HG03196 (cell line): ENCODE measurements at regions not wholly inside any gene's neighbourhood (a gene's known extent, or its start where the extent isn't known, plus 50 kb on each side); places are given as distances from the start of the nearest gene placed in this dataset.

Source experiments
- ATAC-seq: cut with Tn5 transposase; IDR thresholded peaks from one replicate; pipeline ENCODE4 v1.9.1; 2021; ENCODE audit not compliant: unreplicated experiment

DNA sequence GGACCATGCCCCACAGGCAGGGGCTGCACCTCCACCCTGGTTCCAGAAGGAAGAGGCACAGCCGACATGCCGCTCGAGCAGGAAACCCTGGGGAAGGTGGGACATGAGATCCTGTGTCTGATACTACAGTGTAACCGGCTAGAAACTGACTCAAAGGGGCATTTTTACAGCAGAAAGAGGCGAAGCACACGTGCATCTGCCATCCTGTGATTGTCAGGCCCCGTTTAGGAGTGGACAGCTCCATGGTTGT lies 62.7 kb downstream of the SIK1 start:
- no peak for ATAC-seq

DNA sequence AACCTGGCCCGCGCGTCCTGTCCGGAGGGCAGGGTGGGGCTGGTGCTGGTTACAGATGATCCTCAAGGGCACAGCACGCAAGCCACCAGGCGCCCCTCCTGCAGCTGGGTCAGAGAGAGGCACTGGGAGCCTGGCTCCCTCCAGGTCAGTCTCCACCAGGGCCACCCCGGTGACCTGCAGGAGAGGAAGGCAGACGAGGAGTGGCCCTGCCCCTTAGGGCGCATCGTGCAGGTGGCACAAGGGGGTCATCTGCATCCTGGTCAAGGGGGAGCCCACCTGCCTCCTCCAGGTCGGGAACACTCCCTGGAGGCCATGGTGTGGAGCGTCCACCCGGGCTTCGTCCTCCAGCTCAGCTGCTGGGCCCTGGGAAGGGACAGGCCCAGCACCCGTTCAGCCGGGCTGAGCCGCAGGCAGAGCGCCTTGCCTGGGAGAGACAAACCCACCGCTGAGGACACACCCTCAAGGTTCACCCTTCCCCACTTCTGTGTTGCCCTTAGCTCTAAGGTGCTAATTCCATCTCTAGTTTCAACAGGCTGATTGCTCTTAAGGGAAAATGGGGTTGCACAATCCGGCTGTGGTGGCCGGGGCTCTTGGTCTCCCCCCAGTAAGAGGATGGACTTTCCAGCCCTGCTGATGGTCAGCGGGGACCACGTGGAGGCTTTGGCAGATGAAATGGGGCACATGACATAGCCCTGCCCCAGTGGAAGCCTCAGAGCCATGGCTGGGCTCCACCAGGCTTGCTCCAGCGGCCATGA lies 63.2 kb downstream of the SIK1 start:
- no peak for ATAC-seq

DNA sequence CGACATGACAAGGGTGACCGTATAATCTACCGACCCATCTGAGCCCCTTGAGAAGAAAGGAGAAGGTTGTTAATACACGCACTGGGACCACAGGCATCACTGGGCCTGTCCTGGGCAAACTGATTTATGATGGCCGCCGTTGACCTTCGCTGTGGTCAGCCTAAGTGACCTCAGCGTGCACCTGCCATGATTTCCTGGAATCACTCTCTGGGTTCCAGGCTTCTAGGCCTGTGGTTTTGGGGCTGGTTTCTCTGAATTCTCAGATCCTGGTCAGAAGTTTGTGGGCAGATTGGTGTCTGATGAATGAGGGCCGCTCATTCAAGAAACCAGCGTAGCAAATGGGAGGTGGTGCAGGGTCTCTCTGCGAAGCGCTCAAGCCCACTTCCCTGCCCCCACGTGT lies 64.0 kb downstream of the SIK1 start:
- ATAC-seq = no peak

DNA sequence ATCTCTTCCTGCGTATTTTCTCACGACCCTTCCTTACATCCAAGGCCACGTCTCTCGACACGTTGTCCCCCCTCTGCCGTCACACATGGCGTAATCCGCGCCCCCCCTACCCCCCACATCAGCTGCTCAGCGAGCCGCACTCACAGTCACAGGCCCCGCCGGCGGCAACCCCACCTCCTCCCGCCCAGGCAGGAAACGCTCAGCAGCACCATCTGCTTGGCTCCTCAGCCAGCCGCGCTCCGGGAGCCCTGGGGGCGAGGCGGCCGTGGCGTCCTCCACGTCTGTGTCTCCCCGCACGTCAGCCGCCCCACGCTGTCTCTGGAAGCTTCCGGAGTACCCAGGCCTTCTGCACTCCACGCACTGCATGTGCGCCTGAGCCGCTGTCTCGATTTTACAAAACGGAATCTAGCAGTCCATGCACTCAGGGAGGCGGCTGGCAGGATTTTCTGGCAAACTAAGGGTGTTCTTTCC lies 64.6 kb downstream of the SIK1 start:
- peak; percentile 45 for ATAC-seq

DNA sequence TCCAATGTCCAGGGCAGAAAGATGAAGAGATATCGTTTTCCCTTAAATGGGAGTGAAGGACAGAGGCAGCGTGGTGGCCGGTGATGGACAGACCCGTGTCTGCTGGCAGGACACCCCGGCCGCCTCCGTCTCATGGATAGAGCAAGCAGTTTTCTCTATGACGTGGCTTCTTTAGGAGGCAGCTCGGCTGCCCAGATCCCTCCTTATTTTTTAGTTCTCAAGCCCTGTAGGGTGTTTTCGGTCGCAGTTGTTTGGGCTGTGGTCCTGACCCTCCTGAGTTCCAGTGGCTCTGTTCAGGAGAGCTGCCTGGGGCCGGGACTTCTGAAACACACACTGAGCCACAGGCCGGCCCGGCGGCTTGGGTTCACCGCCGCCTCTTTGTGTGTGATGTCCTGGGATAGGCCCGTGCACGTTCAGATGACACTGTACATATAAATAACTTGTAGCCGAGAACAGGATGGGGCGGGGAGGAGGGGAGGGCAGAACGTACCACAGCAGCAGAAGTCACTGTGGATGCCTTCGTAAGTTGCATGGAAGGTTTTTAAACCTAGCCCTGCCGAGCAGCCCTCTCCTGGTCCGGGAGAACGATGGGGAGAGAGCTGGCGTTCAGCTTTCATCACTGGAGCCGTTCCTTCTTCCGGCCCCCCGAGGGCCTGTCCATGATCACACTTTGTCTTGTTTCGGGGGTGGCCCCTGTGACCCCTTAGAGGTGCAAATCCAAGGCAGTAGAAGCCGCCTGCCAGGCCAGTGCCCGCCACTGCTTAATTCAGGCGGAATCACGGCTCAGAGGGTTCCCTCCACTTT lies 65.2 kb downstream of the SIK1 start:
- ATAC-seq = peak; percentile 36

DNA sequence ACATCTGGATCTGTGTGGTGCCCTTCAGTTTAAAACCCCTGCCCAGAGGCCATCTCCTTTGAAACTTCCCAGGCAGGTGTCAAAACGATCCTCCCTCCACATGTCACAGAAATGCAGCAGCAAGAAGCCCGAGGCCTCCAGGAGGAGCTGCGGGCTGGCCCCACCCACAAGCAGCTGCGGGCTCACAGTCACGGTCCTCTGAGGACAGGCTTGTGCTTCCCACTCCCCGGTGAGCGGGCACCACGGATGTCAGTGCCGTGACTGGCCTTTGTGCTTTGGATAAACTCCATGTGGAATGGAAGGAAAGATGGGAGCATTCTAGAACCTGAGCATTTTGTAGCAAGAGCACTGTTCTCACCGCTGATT lies 65.8 kb downstream of the SIK1 start:
- no peak for ATAC-seq

DNA sequence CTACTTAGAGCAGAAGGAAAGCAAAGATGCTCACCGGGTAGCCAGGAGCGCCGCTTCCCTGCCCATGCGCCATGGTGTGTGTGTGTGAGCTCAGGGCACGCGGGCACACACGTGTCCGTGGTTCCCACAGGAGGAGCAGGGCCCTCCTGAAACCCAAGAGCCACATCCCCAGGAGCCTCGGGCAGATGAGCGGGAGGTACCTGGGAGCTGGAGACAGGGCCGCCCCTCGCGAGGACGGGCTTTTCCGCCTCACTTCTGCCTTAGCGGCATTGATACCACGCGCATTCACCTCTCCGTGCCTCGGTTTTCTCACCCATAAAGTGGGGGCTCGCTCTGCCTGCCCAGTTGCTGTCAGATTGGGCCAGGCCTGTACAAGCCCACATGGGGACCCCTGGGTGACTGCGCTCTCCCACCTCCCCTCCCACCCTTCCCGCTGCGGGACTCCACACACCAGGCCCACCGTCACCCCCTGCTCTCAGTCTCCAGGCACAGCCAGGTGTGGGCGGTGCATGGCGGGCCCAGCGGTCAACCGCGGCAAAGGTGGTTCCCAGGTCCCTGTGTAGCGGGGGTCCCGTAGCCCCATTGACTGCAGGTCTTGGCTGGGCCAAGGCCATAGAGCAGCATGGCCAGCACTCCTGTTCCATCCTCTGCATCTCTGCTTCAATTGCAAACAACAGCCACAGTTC lies 66.3 kb downstream of the SIK1 start:
- ATAC-seq = no peak

DNA sequence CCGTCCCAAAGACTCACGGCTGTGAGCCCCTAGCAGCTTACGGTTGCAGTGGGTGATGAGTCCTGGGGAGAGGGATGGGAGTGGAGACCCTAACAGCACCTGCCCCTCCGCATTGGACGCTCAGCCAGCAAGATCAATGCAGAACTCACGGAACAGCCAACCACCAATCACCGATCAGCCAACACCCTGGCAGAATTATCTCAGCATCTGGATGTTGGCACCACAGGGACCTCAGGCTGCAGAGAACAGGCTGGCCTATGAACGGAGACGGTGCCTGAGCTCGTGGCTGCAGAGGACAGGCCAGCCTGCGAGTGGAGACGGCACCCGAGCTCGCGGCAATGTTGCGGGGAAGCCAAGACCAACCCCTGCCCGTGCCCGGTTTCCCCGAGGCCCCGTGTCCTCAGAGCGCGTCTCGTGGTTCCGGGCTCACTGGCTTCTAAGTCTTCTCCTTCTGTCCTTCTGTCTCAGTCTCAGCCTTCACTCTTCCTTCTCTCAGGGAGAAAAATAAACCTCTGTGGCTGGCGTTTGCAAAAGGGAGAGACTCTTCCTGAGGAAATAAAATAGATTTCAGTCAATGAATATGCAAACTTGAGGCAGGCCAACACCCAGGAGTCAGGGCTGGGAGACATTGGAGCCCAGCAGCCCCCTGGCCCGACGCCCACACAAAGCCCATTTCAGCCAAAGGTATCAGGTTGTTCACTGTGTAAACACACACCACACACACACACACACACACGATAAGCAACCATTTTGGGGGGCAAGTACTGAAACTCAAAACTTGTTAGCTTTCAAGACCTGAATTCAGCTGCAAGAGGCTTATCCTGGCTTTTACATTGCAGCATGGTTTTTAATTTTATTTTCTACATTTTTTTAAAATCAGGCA lies 67.8 kb downstream of the SIK1 start:
- no peak for ATAC-seq

DNA sequence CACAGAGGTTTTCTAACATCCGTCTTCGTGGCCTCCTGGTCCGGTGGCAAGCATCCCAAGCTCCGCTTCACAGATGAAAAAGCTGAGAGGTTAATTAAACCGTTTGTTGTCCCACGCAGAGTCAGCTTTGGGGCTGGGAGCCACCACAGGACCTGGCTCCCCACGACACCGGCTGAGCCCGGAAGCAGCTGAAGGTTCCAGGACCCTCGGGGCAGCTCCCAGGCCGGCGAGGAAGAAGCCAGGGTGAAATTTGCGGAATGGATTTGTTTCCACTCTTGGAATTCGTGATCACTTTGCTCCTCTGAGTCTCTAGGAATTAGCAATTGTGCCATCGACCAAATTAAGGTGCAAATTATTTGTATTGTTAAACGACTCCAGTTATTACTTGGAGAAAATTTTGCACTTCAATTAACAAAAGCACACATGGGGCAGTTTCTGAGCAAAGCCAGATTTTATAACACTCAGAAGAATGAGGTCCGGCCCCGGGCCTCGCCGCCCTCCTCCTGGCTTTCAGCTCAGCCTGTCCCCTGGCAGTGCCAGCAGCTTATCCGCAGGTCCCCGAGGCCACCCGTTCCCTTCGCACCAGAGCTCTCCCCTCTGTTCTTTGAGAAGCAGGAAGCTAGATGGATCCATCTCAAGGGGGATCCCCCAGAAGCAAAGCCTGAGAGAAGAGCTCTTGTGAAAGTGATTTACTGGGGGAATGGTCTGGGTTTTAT lies 69.1 kb downstream of the SIK1 start:
- ATAC-seq = no peak

DNA sequence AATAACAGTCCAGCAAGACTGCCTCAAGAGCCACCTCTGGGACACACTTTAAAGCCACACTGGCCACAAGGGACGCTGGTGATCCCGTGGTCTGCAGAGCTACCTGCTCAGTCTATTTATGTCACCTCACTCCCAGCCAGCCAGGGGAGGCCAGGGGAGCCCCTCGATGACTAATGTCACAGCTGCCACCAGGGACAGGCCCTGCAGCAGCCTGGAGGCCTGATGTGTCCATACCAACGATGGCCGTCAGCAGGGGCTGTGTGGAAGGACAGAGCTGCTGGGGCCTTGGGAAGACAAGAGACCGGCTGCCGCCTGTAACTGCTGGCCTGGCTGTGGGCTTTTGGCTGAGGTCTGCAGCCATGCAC lies 71.0 kb downstream of the SIK1 start:
- ATAC-seq = no peak

DNA sequence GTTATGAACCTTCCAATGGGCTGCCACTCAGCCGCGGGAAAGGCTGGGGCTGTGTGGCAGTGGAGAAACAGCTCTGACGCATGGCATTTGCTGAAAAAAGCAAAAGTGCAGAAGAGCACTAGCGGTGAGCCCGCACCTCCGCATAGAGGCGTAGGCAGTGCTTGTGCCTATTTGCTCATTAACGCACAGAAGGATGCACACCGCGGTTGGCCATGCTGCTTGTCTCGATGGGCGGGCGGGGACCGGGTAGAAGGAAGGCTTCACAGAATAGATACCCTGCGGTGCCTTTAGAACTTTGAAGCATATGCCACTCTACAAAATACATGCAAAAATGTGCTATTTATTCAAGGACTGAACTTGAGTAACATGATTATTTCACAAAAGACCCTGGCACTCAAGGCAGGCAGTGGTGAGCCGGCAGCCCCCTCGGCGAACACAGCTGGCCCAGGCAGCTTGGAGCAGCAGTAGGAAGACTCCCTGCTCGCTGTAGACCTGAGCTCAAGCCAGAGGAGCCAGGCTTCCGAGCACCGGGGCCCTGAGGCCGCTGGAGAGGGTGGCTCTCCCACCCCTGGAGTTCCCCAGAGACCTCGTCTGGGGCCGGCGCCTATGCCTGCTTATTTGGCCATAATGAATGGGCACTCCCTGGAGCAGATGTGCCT lies 71.5 kb downstream of the SIK1 start:
- no peak for ATAC-seq

DNA sequence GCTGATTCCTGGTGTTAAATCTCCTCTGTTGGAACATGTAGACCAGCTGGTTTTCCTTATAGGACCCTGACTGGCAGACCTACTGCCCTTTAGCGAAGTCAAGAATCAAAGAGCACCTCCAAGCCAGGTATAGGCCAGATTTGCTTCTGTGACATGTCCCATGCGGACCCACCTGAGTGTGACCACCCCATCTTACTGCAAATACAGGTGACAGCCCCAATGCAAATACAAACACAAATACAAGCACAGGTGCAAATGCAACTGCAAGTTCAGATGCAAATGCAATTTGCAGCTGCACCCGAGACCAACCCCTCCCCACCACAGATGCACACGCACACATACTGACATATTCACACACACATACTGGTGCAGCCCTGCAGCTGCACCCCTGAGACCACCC lies 72.3 kb downstream of the SIK1 start:
- no peak for ATAC-seq

DNA sequence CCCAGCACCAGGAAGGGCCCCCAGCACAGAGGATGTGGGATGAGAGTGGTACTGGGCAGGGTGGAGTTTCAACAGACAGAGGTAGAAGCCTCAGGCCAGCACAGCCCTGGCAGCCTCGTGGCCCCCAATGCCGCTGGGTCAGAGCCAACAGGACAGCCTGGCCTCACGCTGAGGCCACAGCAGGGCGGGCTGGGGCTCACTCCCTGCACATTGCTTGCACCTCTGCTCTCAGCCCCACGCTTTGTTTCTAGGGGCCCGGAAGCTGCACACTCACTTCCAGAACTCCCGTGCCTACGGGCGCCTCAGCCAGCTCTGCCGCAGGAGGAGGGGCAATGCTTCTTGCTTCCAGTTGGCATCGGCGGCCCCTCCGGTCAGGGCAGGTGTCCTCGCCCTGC lies 72.9 kb downstream of the SIK1 start:
- ATAC-seq = no peak

DNA sequence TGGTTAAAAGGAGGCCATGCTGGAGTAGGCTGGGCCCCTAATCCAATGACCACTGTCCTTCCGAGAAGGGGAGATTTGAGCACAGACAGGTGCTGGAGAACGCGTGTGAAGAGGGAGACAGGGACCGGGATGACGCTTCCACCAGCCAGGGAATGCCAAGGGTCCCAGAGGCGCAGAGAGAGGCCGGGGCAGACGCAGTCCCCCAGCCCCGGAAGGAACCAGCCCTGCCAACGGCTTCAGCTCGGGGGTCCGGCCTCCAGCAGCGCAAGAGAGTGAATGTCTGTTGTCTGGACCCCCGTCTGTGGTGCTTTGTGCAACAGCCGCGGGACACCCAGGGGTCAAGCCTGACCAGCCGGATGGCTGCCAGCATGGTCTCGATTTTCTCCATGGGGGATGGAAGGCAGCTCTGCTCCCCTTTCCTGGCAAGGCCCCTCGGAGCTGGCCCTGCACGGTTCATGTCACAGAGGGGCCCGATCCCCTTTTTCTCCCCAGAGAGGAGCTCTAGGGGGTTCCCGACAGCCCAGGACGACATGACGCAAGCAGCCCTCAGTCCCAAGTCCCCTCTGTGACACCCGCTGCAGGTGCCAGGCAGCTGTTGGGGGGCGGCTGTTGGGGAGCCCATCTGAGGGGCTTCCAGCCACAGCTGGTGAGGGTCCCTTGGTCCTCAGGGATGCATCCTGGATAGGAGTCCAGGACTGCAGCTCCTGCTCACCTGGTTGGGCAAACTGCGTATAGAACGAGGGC lies 73.5 kb downstream of the SIK1 start:
- ATAC-seq = no peak

DNA sequence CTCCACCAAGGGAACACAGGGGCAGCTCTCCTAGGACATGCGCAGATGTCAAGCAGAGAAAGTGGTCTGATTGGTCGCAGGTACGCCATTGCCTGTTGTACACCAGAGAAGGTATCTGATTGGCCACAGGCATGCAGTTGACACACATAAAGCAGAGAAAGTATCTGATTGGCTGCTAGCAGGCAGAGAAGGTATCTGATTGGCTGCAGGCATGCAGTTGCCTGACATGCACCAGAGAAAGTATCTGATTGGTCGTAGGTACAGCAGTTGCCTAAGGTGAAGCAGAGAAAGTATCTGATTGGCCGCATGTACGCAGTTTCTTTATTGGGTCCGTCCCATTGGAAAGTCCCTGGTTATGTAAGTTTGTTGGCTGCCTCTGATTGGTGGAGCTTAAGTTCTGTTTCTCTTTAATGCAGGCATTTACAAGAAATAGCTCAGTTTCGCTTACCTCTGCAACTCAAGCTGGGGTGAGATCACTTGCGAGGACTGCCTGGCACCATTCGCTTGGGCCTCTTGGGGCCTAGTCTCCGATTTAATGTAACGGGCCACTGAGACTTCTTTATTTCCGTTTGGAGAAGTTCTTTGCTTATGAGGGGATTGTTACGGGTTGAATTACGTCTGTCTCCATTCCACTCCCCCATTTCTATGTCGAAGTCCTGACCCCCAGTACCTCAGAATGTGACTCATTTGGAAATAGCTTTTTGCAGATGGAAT lies 74.2 kb downstream of the SIK1 start:
- peak; percentile 53 for ATAC-seq

DNA sequence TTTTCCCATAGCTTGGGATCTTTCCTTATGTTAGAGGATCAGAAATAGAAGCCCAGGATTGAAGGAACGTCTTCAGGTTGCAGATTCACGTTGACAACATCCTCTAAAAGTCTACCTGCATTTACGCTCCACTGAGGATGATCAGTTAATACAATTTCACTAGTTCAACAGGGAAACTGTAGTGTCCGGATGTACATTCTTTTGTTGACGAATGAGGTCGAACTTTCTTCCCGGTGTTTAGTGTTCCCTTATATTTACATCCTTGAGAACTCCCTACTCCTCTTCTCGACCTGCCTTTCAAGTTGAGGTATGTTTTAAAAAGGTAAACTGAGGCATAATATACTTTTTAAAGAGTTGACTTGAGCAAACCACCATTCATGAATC lies 74.8 kb downstream of the SIK1 start:
- no peak for ATAC-seq

DNA sequence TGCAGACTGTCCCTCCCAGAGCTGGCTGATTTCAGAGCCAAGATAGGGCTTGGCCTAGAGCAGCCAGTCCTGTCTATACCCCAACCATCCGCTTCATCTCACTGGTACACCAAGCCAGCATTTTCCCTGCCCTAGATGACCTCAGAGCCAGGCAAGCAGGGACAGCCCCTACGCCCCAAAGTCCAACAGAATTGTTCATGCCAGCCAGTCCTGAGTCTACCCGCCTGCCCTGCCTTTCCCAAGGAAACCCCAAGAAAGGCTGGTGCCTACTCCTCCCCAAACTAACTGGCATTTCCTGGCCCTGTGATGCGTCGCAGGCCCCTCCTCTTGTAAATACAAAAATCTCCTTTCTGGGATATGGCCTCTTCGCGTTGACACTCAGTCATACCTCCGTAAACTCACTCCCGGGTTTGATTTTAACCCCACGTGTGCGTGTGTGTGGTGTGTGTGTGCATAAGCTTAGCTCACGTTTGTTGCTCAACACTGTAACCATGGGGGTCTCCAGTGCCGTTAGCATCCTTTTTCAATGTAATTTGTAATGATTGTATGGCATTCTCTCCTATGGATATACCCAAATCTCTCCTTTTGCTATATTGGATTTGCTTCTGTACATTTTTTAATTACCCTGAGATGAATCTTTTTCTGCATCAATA lies 75.3 kb downstream of the SIK1 start:
- no peak for ATAC-seq

DNA sequence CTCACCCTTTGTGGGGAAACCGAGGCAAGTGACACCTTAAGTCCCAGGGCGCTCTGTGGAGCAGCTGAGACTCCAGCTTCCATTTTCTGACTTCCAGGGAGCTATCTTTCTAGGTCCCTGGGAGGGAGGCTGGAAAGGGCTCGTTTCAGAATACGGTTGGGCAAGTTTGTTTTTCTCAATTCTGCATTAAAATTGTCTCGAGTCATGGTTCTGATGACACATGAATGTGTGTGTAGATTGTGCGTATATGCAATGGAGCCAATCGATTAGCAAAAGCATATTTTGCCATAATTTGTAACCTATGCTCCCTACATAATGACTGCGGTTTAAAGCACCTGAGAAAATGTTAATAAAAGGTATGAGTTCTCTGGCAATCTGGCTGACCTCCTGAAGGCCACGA lies 77.3 kb downstream of the SIK1 start:
- no peak for ATAC-seq
